T-cell (primary cell): ENCODE measurements at regions not wholly inside any gene's neighbourhood (a gene's known extent, or its start where the extent isn't known, plus 50 kb on each side); places are given as distances from the start of the nearest gene placed in this dataset.
"Not testable (repeated sequence)": the region's sequence is repeated elsewhere in the genome, so short reads cannot be mapped to it uniquely, and the experiment has no call there.

Experiments
- ATAC-seq, 4 experiments: fragments of 200-7000 bp in 3 of 4; fragments of 150-1000 bp in 1 of 4; cut with Tn5 transposase; replicated peaks in 1 of 4; 1 replicate in 3 of 4; 2 replicates in 1 of 4; pipeline ENCODE4 v1.10.0; 2021; ENCODE audit warnings: moderate library complexity in 3 of 4, mild to moderate bottlenecking in 2 of 4, moderate number of reproducible peaks in 1 of 4
- CTCF ChIA-PET, 2 donors: fragments of 300-600 bp; sonication (Branson Sonifier 250); formaldehyde crosslinking; loops; one replicate each; lab custom pipeline; 2022; ENCODE audit warnings: antibody characterized with exemption in 2 of 2; lab: Charles Lee
- POLR2A ChIA-PET, 2 donors: fragments of 300-600 bp; sonication (Branson Sonifier 250); formaldehyde crosslinking; loops; one replicate each; lab custom pipeline; 2022; ENCODE audit warnings: antibody characterized with exemption in 2 of 2; lab: Charles Lee
- DNase-seq, 35 experiments: peaks; one replicate each; pipeline versions ENCODE4 v3.0.0 to v3.0.0-alpha.2; 2013 to 2023
- H3K27ac ChIP-seq: one replicate; pipeline ENCODE4 v1.5.1; 2013; ENCODE audit warnings: low read length
- H3K27me3 ChIP-seq, 2 experiments: replicated peaks in 1 of 2; 1 replicate in 1 of 2; 2 replicates in 1 of 2; pipeline versions ENCODE4 v1.6.1 to v1.7.0; 2013; ENCODE audit warnings: low read length in 1 of 2, mixed read lengths in 1 of 2; ENCODE audit not compliant: control insufficient read depth in 2 of 2, insufficient read depth in 2 of 2; ENCODE audit errors: extremely low read depth in 1 of 2
- H3K36me3 ChIP-seq, 2 donors: 1 replicate in 1 of 2; 2 replicates in 1 of 2; pipeline versions ENCODE4 v1.6.1 to v1.7.0; 2013; ENCODE audit warnings: low read length in 1 of 2; ENCODE audit not compliant: control insufficient read depth in 2 of 2, insufficient read depth in 1 of 2; ENCODE audit errors: extremely low read depth in 1 of 2
- H3K4me1 ChIP-seq, 2 experiments: 1 replicate in 1 of 2; 2 replicates in 1 of 2; pipeline versions ENCODE4 v1.6.1 to v1.7.0; 2013; ENCODE audit warnings: low read length in 2 of 2, mixed read lengths in 1 of 2; ENCODE audit not compliant: insufficient read depth in 2 of 2, control insufficient read depth in 1 of 2; ENCODE audit errors: extremely low read depth in 1 of 2
- H3K4me3 ChIP-seq, 2 donors: 1 replicate in 1 of 2; 2 replicates in 1 of 2; pipeline versions ENCODE4 v1.5.1 to v1.7.0; 2013; ENCODE audit warnings: mild to moderate bottlenecking in 2 of 2, low read length in 1 of 2, moderate library complexity in 1 of 2; ENCODE audit not compliant: control insufficient read depth in 1 of 2; ENCODE audit errors: extremely low read depth in 1 of 2
- H3K9me3 ChIP-seq: 2 replicates; pipeline ENCODE4 v1.7.0; 2013
- H3K27ac Mint-ChIP-seq, 2 donors: one replicate each; pipeline ENCODE4 v1.8.0; 2020 to 2021; ENCODE audit warnings: mild to moderate bottlenecking in 2 of 2, mixed read lengths in 2 of 2
- H3K27me3 Mint-ChIP-seq, 2 donors: one replicate each; pipeline ENCODE4 v1.8.0; 2021 to 2022; ENCODE audit warnings: mixed read lengths in 2 of 2
- H3K36me3 Mint-ChIP-seq: one replicate; pipeline ENCODE4 v1.8.0; 2021; ENCODE audit warnings: mixed read lengths
- H3K4me1 Mint-ChIP-seq, 3 donors: one replicate each; pipeline ENCODE4 v1.8.0; 2020 to 2022; ENCODE audit warnings: mixed read lengths in 3 of 3, mild to moderate bottlenecking in 1 of 3
- H3K4me3 Mint-ChIP-seq, 3 donors: one replicate each; pipeline ENCODE4 v1.8.0; 2020 to 2022; ENCODE audit warnings: mild to moderate bottlenecking in 3 of 3, mixed read lengths in 3 of 3, moderate library complexity in 3 of 3
- H3K9me3 Mint-ChIP-seq, 3 donors: one replicate each; pipeline ENCODE4 v1.8.0; 2020 to 2022; ENCODE audit warnings: mixed read lengths in 3 of 3
- WGBS: methylation state at CpG from one replicate; pipeline ENCODE4 v1.1.5; 2013; ENCODE audit warnings: missing lambda C conversion rate; ENCODE audit not compliant: insufficient coverage; 5-methylcytosine and 5-hydroxymethylcytosine counted together

- ATAC-seq (no peak), DNase-seq (no peak)
- no peaks in the 10 kb centered on the region for H3K4me1 ChIP-seq
- H3K4me3 ChIP-seq, result no peak overlapping the region
- Mint-ChIP-seq H3K4me3 (no peak overlapping the region), H3K9me3 (peaks cover 2 to 8% (median 4%) of the 10 kb centered on the region in 3 donors), H3K36me3 (no peaks in the 10 kb centered on the region), H3K4me1 (no peaks in the 10 kb centered on the region), H3K27ac (no peak overlapping the region), H3K27me3 (no peaks in the 10 kb centered on the region)
- H3K27me3 ChIP-seq, result no peaks in the 10 kb centered on the region
- H3K36me3 ChIP-seq, result no peaks in the 10 kb centered on the region
- POLR2A ChIA-PET, result no interaction called here
- 80% methylated on average over 1 of the region's 2 CpGs for WGBS
- CTCF ChIA-PET, result no interaction called here
- no peak overlapping the region for H3K27ac ChIP-seq
- no peaks in the 10 kb centered on the region for H3K9me3 ChIP-seq
Observed at GRCh38 chr6:81944661-81945060, 192.2 kb upstream of the TENT5A start.

DNA sequence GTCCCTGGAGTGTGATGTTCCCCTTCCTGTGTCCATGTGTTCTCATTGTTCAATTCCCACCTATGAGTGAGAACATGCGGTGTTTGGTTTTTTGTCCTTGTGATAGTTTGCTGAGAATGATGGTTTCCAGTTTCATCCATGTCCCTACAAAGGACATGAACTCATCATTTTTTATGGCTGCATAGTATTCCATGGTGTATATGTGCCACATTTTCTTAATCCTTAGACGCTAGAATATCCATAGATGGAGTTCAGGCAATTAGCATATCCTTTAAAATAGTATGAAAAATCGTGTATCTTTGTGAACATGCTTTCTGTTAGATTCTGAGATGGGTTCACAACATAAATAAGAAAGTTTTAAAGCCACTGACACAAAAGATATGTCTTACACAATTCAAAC lies 190.4 kb upstream of the TENT5A start:
- ATAC-seq, CTCF ChIA-PET, H3K27ac ChIP-seq, H3K4me1 ChIP-seq, H3K9me3 Mint-ChIP-seq, H3K4me3 Mint-ChIP-seq, H3K27me3 Mint-ChIP-seq, H3K36me3 Mint-ChIP-seq, H3K27me3 ChIP-seq, H3K36me3 ChIP-seq, H3K4me3 ChIP-seq, H3K4me1 Mint-ChIP-seq, H3K27ac Mint-ChIP-seq, POLR2A ChIA-PET, DNase-seq, H3K9me3 ChIP-seq: not testable (repeated sequence)
- no CpG with 5 or more reads among the region's 3 CpGs for WGBS

DNA sequence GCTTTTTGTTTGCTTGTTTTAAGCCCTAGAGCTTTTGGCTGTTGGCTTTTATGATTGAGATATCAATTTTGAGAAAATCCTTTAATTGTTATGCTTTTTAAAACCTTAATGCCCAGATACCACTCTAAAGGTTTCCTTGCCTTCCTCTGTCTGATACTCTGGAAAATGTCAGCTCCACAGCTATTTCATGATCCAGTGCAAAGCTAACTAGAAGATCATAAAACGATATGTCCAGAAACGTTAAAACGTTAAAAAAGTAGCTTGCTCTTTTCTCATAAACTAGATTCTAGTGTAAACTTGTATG lies 189.5 kb upstream of the TENT5A start:
- H3K4me3 Mint-ChIP-seq, result no peak overlapping the region
- Histone ChIP-seq H3K4me3 (no peak overlapping the region), H3K27me3 (no peaks in the 10 kb centered on the region), H3K9me3 (no peaks in the 10 kb centered on the region), H3K27ac (no peak overlapping the region), H3K4me1 (no peaks in the 10 kb centered on the region), H3K36me3 (no peaks in the 10 kb centered on the region)
- DNase-seq (no peak), ATAC-seq (no peak)
- no peaks in the 10 kb centered on the region for H3K4me1 Mint-ChIP-seq
- H3K27me3 Mint-ChIP-seq, result no peaks in the 10 kb centered on the region
- H3K36me3 Mint-ChIP-seq, result no peaks in the 10 kb centered on the region
- no peak overlapping the region for H3K27ac Mint-ChIP-seq
- no CpG with 5 or more reads among the region's 3 CpGs for WGBS
- H3K9me3 Mint-ChIP-seq, result peaks cover 2 to 10% (median 8%) of the 10 kb centered on the region in 3 donors
- ChIA-PET CTCF (interaction anchor here in 1 of 2 donors (0.6 kb wide), 1 partner anchor 1433 kb away, joined by 3 read pairs; no protein-coding TSS in a partner anchor), POLR2A (no interaction called here)

DNA sequence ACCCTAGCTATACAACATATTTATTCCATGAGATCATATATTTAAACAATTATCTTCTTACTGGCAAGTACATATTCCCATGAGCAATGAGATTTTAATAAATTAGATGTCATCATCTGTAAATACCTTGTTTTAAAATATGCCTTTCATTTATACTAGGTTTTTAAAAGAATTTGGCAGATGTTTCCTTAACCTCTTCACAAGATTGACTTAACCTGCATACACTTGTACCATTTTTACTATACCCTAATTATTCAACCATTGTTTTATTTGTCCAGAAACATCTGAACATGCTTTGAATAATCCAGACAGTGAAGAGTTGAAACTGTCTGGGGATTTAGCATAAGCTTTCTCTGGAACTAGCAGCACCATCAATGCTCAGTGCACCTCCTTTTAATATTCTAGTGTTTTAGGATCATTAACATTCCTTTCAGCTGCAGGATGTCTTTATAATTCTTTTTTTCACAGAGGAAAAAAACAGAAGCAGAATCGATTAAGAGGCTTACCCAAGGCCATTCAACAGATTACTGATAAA lies 188.0 kb upstream of the TENT5A start:
- no peaks in the 10 kb centered on the region for H3K27me3 Mint-ChIP-seq
- ChIA-PET POLR2A (no interaction called here), CTCF (no interaction called here)
- Histone ChIP-seq H3K4me3 (no peak overlapping the region), H3K27ac (no peak overlapping the region), H3K27me3 (no peaks in the 10 kb centered on the region), H3K9me3 (no peaks in the 10 kb centered on the region), H3K36me3 (no peaks in the 10 kb centered on the region), H3K4me1 (no peaks in the 10 kb centered on the region)
- no peaks in the 10 kb centered on the region for H3K4me1 Mint-ChIP-seq
- H3K4me3 Mint-ChIP-seq, result no peak overlapping the region
- H3K36me3 Mint-ChIP-seq, result no peaks in the 10 kb centered on the region
- no peak for ATAC-seq
- peaks cover 2 to 13% (median 6%) of the 10 kb centered on the region in 3 donors for H3K9me3 Mint-ChIP-seq
- WGBS, result no CpG with 5 or more reads among the region's 1 CpG
- H3K27ac Mint-ChIP-seq, result no peak overlapping the region
- no peak for DNase-seq

- WGBS, result 33% methylated on average over 1 of the region's 3 CpGs
- no peaks in the 10 kb centered on the region for H3K4me1 ChIP-seq
- H3K4me3 ChIP-seq, result no peak overlapping the region
- DNase-seq (no peak), ATAC-seq (no peak)
- Mint-ChIP-seq H3K4me3 (no peak overlapping the region), H3K27ac (no peak overlapping the region), H3K4me1 (no peaks in the 10 kb centered on the region), H3K9me3 (peaks cover 2 to 10% (median 6%) of the 10 kb centered on the region in 3 donors), H3K27me3 (no peaks in the 10 kb centered on the region), H3K36me3 (no peaks in the 10 kb centered on the region)
- no peaks in the 10 kb centered on the region for H3K27me3 ChIP-seq
- ChIA-PET POLR2A (no interaction called here), CTCF (no interaction called here)
- no peak overlapping the region for H3K27ac ChIP-seq
- no peaks in the 10 kb centered on the region for H3K36me3 ChIP-seq
- no peaks in the 10 kb centered on the region for H3K9me3 ChIP-seq
Observed at GRCh38 chr6:81939766-81940165, 187.3 kb upstream of the TENT5A start.

DNA sequence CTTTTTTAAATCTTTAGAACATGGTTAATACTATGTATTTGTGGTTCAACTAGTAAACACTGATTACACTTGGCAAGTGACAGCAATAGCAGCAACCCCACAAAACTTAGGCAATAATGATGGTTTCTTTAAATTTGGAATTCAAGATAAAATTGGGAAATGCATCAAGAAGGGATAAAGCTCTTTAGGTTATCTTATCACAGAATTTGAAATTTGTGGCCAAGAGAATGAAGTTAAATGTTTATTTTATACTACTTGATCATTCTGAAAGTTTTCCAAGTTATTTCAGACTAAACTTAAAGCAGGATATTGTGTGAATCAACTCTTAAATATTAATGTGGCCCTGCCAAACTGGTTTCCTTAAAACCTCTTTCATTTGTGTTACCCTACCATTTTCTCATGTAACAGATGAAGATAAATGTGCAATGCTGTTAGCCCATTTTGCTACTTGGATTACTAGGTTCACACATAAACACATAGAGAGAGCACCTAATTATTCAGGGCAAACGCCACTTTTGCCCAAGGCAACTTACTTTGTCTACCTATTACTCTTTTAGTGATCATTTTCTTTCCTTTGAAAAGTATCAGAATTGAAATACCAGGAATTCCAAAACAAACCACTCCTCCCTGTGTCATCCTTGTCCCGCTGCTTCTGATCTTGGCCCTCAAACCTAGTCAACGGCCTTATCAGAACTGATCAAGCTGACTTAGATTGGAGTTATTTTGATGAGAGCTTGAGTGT lies 186.7 kb upstream of the TENT5A start:
- Mint-ChIP-seq H3K4me3 (no peak overlapping the region), H3K9me3 (peaks cover 2 to 9% (median 6%) of the 10 kb centered on the region in 3 donors), H3K27me3 (no peaks in the 10 kb centered on the region), H3K27ac (no peak overlapping the region), H3K4me1 (no peaks in the 10 kb centered on the region), H3K36me3 (no peaks in the 10 kb centered on the region)
- Histone ChIP-seq H3K4me1 (no peaks in the 10 kb centered on the region), H3K27me3 (no peaks in the 10 kb centered on the region), H3K36me3 (no peaks in the 10 kb centered on the region), H3K4me3 (no peak overlapping the region), H3K9me3 (no peaks in the 10 kb centered on the region), H3K27ac (no peak overlapping the region)
- no peak for ATAC-seq
- POLR2A ChIA-PET, result no interaction called here
- WGBS, result 14% methylated on average over 1 of the region's 3 CpGs
- CTCF ChIA-PET, result no interaction called here
- DNase-seq, result no peak
